Nephron progenitor cell (in vitro differentiated cells): ENCODE measurements at regions not wholly inside any gene's neighbourhood (a gene's known extent, or its start where the extent isn't known, plus 50 kb on each side); places are given as distances from the start of the nearest gene placed in this dataset.
A peak's percentile ranks its signal among the peaks of the same experiment; 100 is the strongest.

Source experiments
- DNase-seq: peaks from one replicate; pipeline ENCODE4 v3.0.0; 2021
- H3K27ac Mint-ChIP-seq: 2 replicates; pipeline ENCODE4 v1.8.0; 2021; ENCODE audit warnings: mild to moderate bottlenecking, moderate library complexity, mixed read lengths
- H3K27me3 Mint-ChIP-seq: 2 replicates; pipeline ENCODE4 v1.8.0; 2021; ENCODE audit warnings: mild to moderate bottlenecking, low read depth, mixed read lengths; ENCODE audit not compliant: poor library complexity
- H3K36me3 Mint-ChIP-seq: 2 replicates; pipeline ENCODE4 v1.8.0; 2021; ENCODE audit warnings: low read depth, mixed read lengths
- H3K4me1 Mint-ChIP-seq: 2 replicates; pipeline ENCODE4 v1.8.0; 2021; ENCODE audit warnings: mixed read lengths
- H3K4me3 Mint-ChIP-seq: 2 replicates; pipeline ENCODE4 v1.8.0; 2021; ENCODE audit warnings: mild to moderate bottlenecking, moderate library complexity, mixed read lengths
- H3K9me3 Mint-ChIP-seq: 2 replicates; pipeline ENCODE4 v1.8.0; 2021; ENCODE audit warnings: mild to moderate bottlenecking, moderate library complexity, mixed read lengths
- CTCF ChIP-seq: fragments of 200-600 bp; sonication (generic); IDR thresholded peaks from 2 replicates; pipeline ENCODE4 v1.5.0; 2021; ENCODE audit warnings: antibody characterized with exemption

GRCh38 chr6:110552901-110553641 is 76.7 kb upstream of the SLC22A16 start:
- peaks cover 42% of the 10 kb centered on the region for H3K9me3 Mint-ChIP-seq
- H3K4me3 Mint-ChIP-seq = no peak overlapping the region
- H3K36me3 Mint-ChIP-seq = no peaks in the 10 kb centered on the region
- DNase-seq = no peak
- no peak for TF ChIP-seq CTCF
- H3K4me1 Mint-ChIP-seq = peaks cover 15% of the 10 kb centered on the region
- H3K27ac Mint-ChIP-seq = no peak overlapping the region
- H3K27me3 Mint-ChIP-seq = peaks cover 4% of the 10 kb centered on the region

- no peak for DNase-seq
- peaks cover 15% of the 10 kb centered on the region for H3K4me1 Mint-ChIP-seq
- no peak overlapping the region for H3K4me3 Mint-ChIP-seq
- H3K36me3 Mint-ChIP-seq = no peaks in the 10 kb centered on the region
- TF ChIP-seq CTCF = no peak
- peaks cover 4% of the 10 kb centered on the region for H3K27me3 Mint-ChIP-seq
- no peak overlapping the region for H3K27ac Mint-ChIP-seq
- peaks cover 42% of the 10 kb centered on the region for H3K9me3 Mint-ChIP-seq
Measured at GRCh38 chr6:110552076-110552475, 75.7 kb upstream of the SLC22A16 start.

- no peaks in the 10 kb centered on the region for H3K36me3 Mint-ChIP-seq
- peak overlapping the region; percentile 77 for H3K27ac Mint-ChIP-seq
Measured at GRCh38 chr6:110551088-110551487, 74.7 kb upstream of the SLC22A16 start.

GRCh38 chr6:110550353-110550752 is 73.9 kb upstream of the SLC22A16 start:
- peaks cover 7% of the 10 kb centered on the region for H3K27me3 Mint-ChIP-seq
- no peaks in the 10 kb centered on the region for H3K36me3 Mint-ChIP-seq
- H3K9me3 Mint-ChIP-seq = peaks cover 54% of the 10 kb centered on the region
- H3K4me3 Mint-ChIP-seq = no peak overlapping the region
- no peak for DNase-seq
- no peak overlapping the region for H3K27ac Mint-ChIP-seq
- H3K4me1 Mint-ChIP-seq = peaks cover 9% of the 10 kb centered on the region
- no peak for TF ChIP-seq CTCF

More at GRCh38 chr6:110551088-110551487, 74.7 kb upstream of the SLC22A16 start:
- H3K4me3 Mint-ChIP-seq = no peak overlapping the region
- H3K9me3 Mint-ChIP-seq = peaks cover 48% of the 10 kb centered on the region
- DNase-seq = no peak
- H3K27me3 Mint-ChIP-seq = peaks cover 7% of the 10 kb centered on the region
- no peak for TF ChIP-seq CTCF
- H3K4me1 Mint-ChIP-seq = peaks cover 9% of the 10 kb centered on the region

GRCh38 chr6:110549277-110549676 is 72.9 kb upstream of the SLC22A16 start:
- H3K4me1 Mint-ChIP-seq = peaks cover 9% of the 10 kb centered on the region
- TF ChIP-seq CTCF = no peak
- H3K4me3 Mint-ChIP-seq = no peak overlapping the region
- no peak overlapping the region for H3K27ac Mint-ChIP-seq
- H3K36me3 Mint-ChIP-seq = no peaks in the 10 kb centered on the region
- DNase-seq = no peak
- peaks cover 62% of the 10 kb centered on the region for H3K9me3 Mint-ChIP-seq
- H3K27me3 Mint-ChIP-seq = peaks cover 7% of the 10 kb centered on the region
